ENCODE measurements at regions not wholly inside any gene's neighbourhood (a gene's known extent, or its start where the extent isn't known, plus 50 kb on each side); places are given as distances from the start of the nearest gene placed in this dataset.

- no peak overlapping the region for H3K27ac ChIP-seq (ENCODE audit: low read length)
- Mint-ChIP-seq H3K9me3 (peaks cover 0 to 3% (median 0%) of the 10 kb centered on the region in 3 donors), H3K27me3 (peaks cover 12 to 24% of the 10 kb centered on the region in 2 donors), H3K27ac (no peak overlapping the region), H3K4me3 (no peak overlapping the region), H3K36me3 (no peaks in the 10 kb centered on the region), H3K4me1 (no peaks in the 10 kb centered on the region)
- ChIA-PET CTCF (no interaction called here), POLR2A (no interaction called here)
- DNase-seq (no peak), ATAC-seq (replicated peaks in 1 of 4) (no peak)
- H3K9me3 ChIP-seq: no peaks in the 10 kb centered on the region
- no peaks in the 10 kb centered on the region for H3K36me3 ChIP-seq (ENCODE audit: control insufficient read depth in 2 of 2, extremely low read depth in 1 of 2, insufficient read depth in 1 of 2, low read length in 1 of 2)
- no peak overlapping the region for H3K4me3 ChIP-seq (ENCODE audit: control insufficient read depth in 1 of 2, extremely low read depth in 1 of 2, low read length in 1 of 2)
- H3K4me1 ChIP-seq (ENCODE audit: control insufficient read depth in 1 of 2, extremely low read depth in 1 of 2, insufficient read depth in 2 of 2, low read length in 2 of 2): no peaks in the 10 kb centered on the region
- no peaks in the 10 kb centered on the region for H3K27me3 ChIP-seq (replicated peaks in 1 of 2; ENCODE audit: control insufficient read depth in 2 of 2, extremely low read depth in 1 of 2, insufficient read depth in 2 of 2, low read length in 1 of 2)
Observed at GRCh38 chr17:15000661-15001060, 264.5 kb downstream of the PMP22 start.

GRCh38 chr17:14997290-14997689 is 267.8 kb downstream of the PMP22 start:
- Mint-ChIP-seq H3K9me3 (peaks cover 0 to 3% (median 0%) of the 10 kb centered on the region in 3 donors), H3K4me1 (no peaks in the 10 kb centered on the region), H3K36me3 (no peaks in the 10 kb centered on the region), H3K4me3 (no peak overlapping the region), H3K27ac (no peak overlapping the region), H3K27me3 (peaks cover 9 to 23% of the 10 kb centered on the region in 2 donors)
- Histone ChIP-seq H3K27ac (ENCODE audit: low read length) (no peak overlapping the region), H3K4me3 (ENCODE audit: control insufficient read depth in 1 of 2, extremely low read depth in 1 of 2, low read length in 1 of 2) (no peak overlapping the region), H3K36me3 (ENCODE audit: control insufficient read depth in 2 of 2, extremely low read depth in 1 of 2, insufficient read depth in 1 of 2, low read length in 1 of 2) (no peaks in the 10 kb centered on the region), H3K9me3 (no peaks in the 10 kb centered on the region), H3K27me3 (replicated peaks in 1 of 2; ENCODE audit: control insufficient read depth in 2 of 2, extremely low read depth in 1 of 2, insufficient read depth in 2 of 2, low read length in 1 of 2) (peaks cover 0 to 3% of the 10 kb centered on the region in 2 experiments), H3K4me1 (ENCODE audit: control insufficient read depth in 1 of 2, extremely low read depth in 1 of 2, insufficient read depth in 2 of 2, low read length in 2 of 2) (no peaks in the 10 kb centered on the region)
- WGBS (ENCODE audit: insufficient coverage): 100% methylated on average over 1 of the region's 2 CpGs
- DNase-seq (no peak), ATAC-seq (replicated peaks in 1 of 4) (no peak)
- POLR2A ChIA-PET: no interaction called here
- CTCF ChIA-PET: no interaction called here

- no peak for ATAC-seq (replicated peaks in 1 of 4)
- no peaks in the 10 kb centered on the region for H3K36me3 ChIP-seq (ENCODE audit: control insufficient read depth in 2 of 2, extremely low read depth in 1 of 2, insufficient read depth in 1 of 2, low read length in 1 of 2)
- no peaks in the 10 kb centered on the region for H3K27me3 ChIP-seq (replicated peaks in 1 of 2; ENCODE audit: control insufficient read depth in 2 of 2, extremely low read depth in 1 of 2, insufficient read depth in 2 of 2, low read length in 1 of 2)
- no peak overlapping the region for H3K27ac ChIP-seq (ENCODE audit: low read length)
- Mint-ChIP-seq H3K9me3 (peaks cover 0 to 7% (median 0%) of the 10 kb centered on the region in 3 donors), H3K36me3 (no peaks in the 10 kb centered on the region), H3K27me3 (peaks cover 6 to 13% of the 10 kb centered on the region in 2 donors), H3K27ac (no peak overlapping the region), H3K4me3 (no peak overlapping the region), H3K4me1 (no peaks in the 10 kb centered on the region)
- no peak overlapping the region for H3K4me3 ChIP-seq (ENCODE audit: control insufficient read depth in 1 of 2, extremely low read depth in 1 of 2, low read length in 1 of 2)
- H3K4me1 ChIP-seq (ENCODE audit: control insufficient read depth in 1 of 2, extremely low read depth in 1 of 2, insufficient read depth in 2 of 2, low read length in 2 of 2): no peaks in the 10 kb centered on the region
- POLR2A ChIA-PET: no interaction called here
- no peak for DNase-seq
- WGBS (ENCODE audit: insufficient coverage): 100% methylated on average over 1 of the region's 4 CpGs
- CTCF ChIA-PET: no interaction called here
- no peaks in the 10 kb centered on the region for H3K9me3 ChIP-seq
Observed at GRCh38 chr17:14986127-14986526, 279.0 kb downstream of the PMP22 start.

GRCh38 chr17:14972844-14973243 is 292.3 kb downstream of the PMP22 start:
- no peak for ATAC-seq (replicated peaks in 1 of 4)
- H3K36me3 ChIP-seq (ENCODE audit: control insufficient read depth in 2 of 2, extremely low read depth in 1 of 2, insufficient read depth in 1 of 2, low read length in 1 of 2): no peaks in the 10 kb centered on the region
- Mint-ChIP-seq H3K27ac (no peak overlapping the region), H3K4me1 (no peaks in the 10 kb centered on the region), H3K27me3 (peaks cover 15 to 18% of the 10 kb centered on the region in 2 donors), H3K36me3 (no peaks in the 10 kb centered on the region), H3K9me3 (peaks cover 19 to 33% (median 22%) of the 10 kb centered on the region in 3 donors), H3K4me3 (no peak overlapping the region)
- H3K27me3 ChIP-seq (replicated peaks in 1 of 2; ENCODE audit: control insufficient read depth in 2 of 2, extremely low read depth in 1 of 2, insufficient read depth in 2 of 2, low read length in 1 of 2): peaks cover 0 to 9% of the 10 kb centered on the region in 2 experiments
- no peaks in the 10 kb centered on the region for H3K9me3 ChIP-seq
- DNase-seq: no peak
- WGBS (ENCODE audit: insufficient coverage): 88% methylated on average over 2 of the region's 2 CpGs
- no peak overlapping the region for H3K27ac ChIP-seq (ENCODE audit: low read length)
- H3K4me3 ChIP-seq (ENCODE audit: control insufficient read depth in 1 of 2, extremely low read depth in 1 of 2, low read length in 1 of 2): no peak overlapping the region
- CTCF ChIA-PET: interaction anchor here in 1 of 2 donors (0.5 kb wide), 1 partner anchor 1400 kb away, joined by 3 read pairs; no protein-coding TSS in a partner anchor
- POLR2A ChIA-PET: no interaction called here
- no peaks in the 10 kb centered on the region for H3K4me1 ChIP-seq (ENCODE audit: control insufficient read depth in 1 of 2, extremely low read depth in 1 of 2, insufficient read depth in 2 of 2, low read length in 2 of 2)

GRCh38 chr17:14971054-14971453 is 294.1 kb downstream of the PMP22 start:
- ATAC-seq (replicated peaks in 1 of 4) (no peak), DNase-seq (no peak)
- Mint-ChIP-seq H3K4me3 (no peak overlapping the region), H3K27me3 (peaks cover 14 to 16% of the 10 kb centered on the region in 2 donors), H3K27ac (no peak overlapping the region), H3K9me3 (peaks cover 19 to 33% (median 22%) of the 10 kb centered on the region in 3 donors), H3K36me3 (no peaks in the 10 kb centered on the region), H3K4me1 (no peaks in the 10 kb centered on the region)
- Histone ChIP-seq H3K27me3 (replicated peaks in 1 of 2; ENCODE audit: control insufficient read depth in 2 of 2, extremely low read depth in 1 of 2, insufficient read depth in 2 of 2, low read length in 1 of 2) (peaks cover 0 to 9% of the 10 kb centered on the region in 2 experiments), H3K36me3 (ENCODE audit: control insufficient read depth in 2 of 2, extremely low read depth in 1 of 2, insufficient read depth in 1 of 2, low read length in 1 of 2) (no peaks in the 10 kb centered on the region), H3K9me3 (no peaks in the 10 kb centered on the region), H3K4me3 (ENCODE audit: control insufficient read depth in 1 of 2, extremely low read depth in 1 of 2, low read length in 1 of 2) (no peak overlapping the region), H3K27ac (ENCODE audit: low read length) (no peak overlapping the region), H3K4me1 (ENCODE audit: control insufficient read depth in 1 of 2, extremely low read depth in 1 of 2, insufficient read depth in 2 of 2, low read length in 2 of 2) (no peaks in the 10 kb centered on the region)
- ChIA-PET POLR2A (no interaction called here), CTCF (no interaction called here)

- no peak overlapping the region for H3K4me3 ChIP-seq (ENCODE audit: control insufficient read depth in 1 of 2, extremely low read depth in 1 of 2, low read length in 1 of 2)
- no peaks in the 10 kb centered on the region for H3K4me1 ChIP-seq (ENCODE audit: control insufficient read depth in 1 of 2, extremely low read depth in 1 of 2, insufficient read depth in 2 of 2, low read length in 2 of 2)
- no peak for DNase-seq
- Mint-ChIP-seq H3K36me3 (no peaks in the 10 kb centered on the region), H3K27ac (no peak overlapping the region), H3K4me1 (no peaks in the 10 kb centered on the region), H3K27me3 (peaks cover 1 to 6% of the 10 kb centered on the region in 2 donors), H3K9me3 (peaks cover 0 to 4% (median 0%) of the 10 kb centered on the region in 3 donors), H3K4me3 (no peak overlapping the region)
- H3K27me3 ChIP-seq (replicated peaks in 1 of 2; ENCODE audit: control insufficient read depth in 2 of 2, extremely low read depth in 1 of 2, insufficient read depth in 2 of 2, low read length in 1 of 2): no peaks in the 10 kb centered on the region
- H3K36me3 ChIP-seq (ENCODE audit: control insufficient read depth in 2 of 2, extremely low read depth in 1 of 2, insufficient read depth in 1 of 2, low read length in 1 of 2): no peaks in the 10 kb centered on the region
- ATAC-seq (replicated peaks in 1 of 4): no peak
- ChIA-PET POLR2A (no interaction called here), CTCF (no interaction called here)
- H3K9me3 ChIP-seq: no peaks in the 10 kb centered on the region
- no peak overlapping the region for H3K27ac ChIP-seq (ENCODE audit: low read length)
- no CpG with 5 or more reads among the region's 2 CpGs for WGBS (ENCODE audit: insufficient coverage)
Observed at GRCh38 chr17:14959106-14959648, 305.9 kb downstream of the PMP22 start.

GRCh38 chr17:14953405-14953804 is 311.7 kb downstream of the PMP22 start:
- peaks cover 0 to 5% of the 10 kb centered on the region in 2 experiments for H3K27me3 ChIP-seq (replicated peaks in 1 of 2; ENCODE audit: control insufficient read depth in 2 of 2, extremely low read depth in 1 of 2, insufficient read depth in 2 of 2, low read length in 1 of 2)
- POLR2A ChIA-PET: no interaction called here
- no peaks in the 10 kb centered on the region for H3K9me3 ChIP-seq
- CTCF ChIA-PET: no interaction called here
- H3K4me3 ChIP-seq (ENCODE audit: control insufficient read depth in 1 of 2, extremely low read depth in 1 of 2, low read length in 1 of 2): no peak overlapping the region
- H3K27ac Mint-ChIP-seq: no peak overlapping the region
- H3K36me3 Mint-ChIP-seq: no peaks in the 10 kb centered on the region
- no peaks in the 10 kb centered on the region for H3K4me1 ChIP-seq (ENCODE audit: control insufficient read depth in 1 of 2, extremely low read depth in 1 of 2, insufficient read depth in 2 of 2, low read length in 2 of 2)
- H3K27ac ChIP-seq (ENCODE audit: low read length): no peak overlapping the region
- no peaks in the 10 kb centered on the region for H3K36me3 ChIP-seq (ENCODE audit: control insufficient read depth in 2 of 2, extremely low read depth in 1 of 2, insufficient read depth in 1 of 2, low read length in 1 of 2)
- peaks cover 12 to 16% of the 10 kb centered on the region in 2 donors for H3K27me3 Mint-ChIP-seq
- H3K4me1 Mint-ChIP-seq: no peaks in the 10 kb centered on the region
- peaks cover 0 to 4% (median 0%) of the 10 kb centered on the region in 3 donors for H3K9me3 Mint-ChIP-seq
- DNase-seq: no peak
- no peak overlapping the region for H3K4me3 Mint-ChIP-seq
- no peak for ATAC-seq (replicated peaks in 1 of 4)
- 90% methylated on average over 2 of the region's 5 CpGs for WGBS (ENCODE audit: insufficient coverage)

Measured in T-cell (primary cell).